PC-9 (cell line): ENCODE measurements at regions not wholly inside any gene's neighbourhood (a gene's known extent, or its start where the extent isn't known, plus 50 kb on each side); places are given as distances from the start of the nearest gene placed in this dataset. TPM values are rescaled to one million over a fixed set of nuclear protein-coding genes. Genes with fewer than 3 reads are reported as not detected.

Experiments used
- BruUV-seq: library from RNA; stranded (reverse); fragments of 400-500 nt; replicated peaks from 2 replicates; lab custom pipeline; 2021; lab: Mats Ljungman, UMichigan
- CTCF ChIA-PET: fragments of 300-600 bp; sonication (Branson Sonifier 250); formaldehyde crosslinking; loops from one replicate; lab custom pipeline; 2022; ENCODE audit warnings: antibody characterized with exemption; lab: Charles Lee
- POLR2A ChIA-PET: fragments of 300-600 bp; sonication (Branson Sonifier 250); formaldehyde crosslinking; loops from one replicate; lab custom pipeline; 2022; ENCODE audit warnings: antibody characterized with exemption; ENCODE audit not compliant: unreplicated experiment; lab: Charles Lee
- DNase-seq, 2 experiments: peaks; one replicate each; pipeline versions ENCODE4 v3.0.0 to v3.0.0-alpha.2; 2015 to 2022; ENCODE audit warnings: mixed read lengths in 1 of 2
- H2AFZ ChIP-seq: fragments of 200-600 bp; sonication (generic); 2 replicates; pipeline ENCODE4 v1.8.1; 2017; ENCODE audit warnings: antibody characterized with exemption
- H3F3A ChIP-seq: fragments of 200-600 bp; sonication (generic); 2 replicates; pipeline ENCODE4 v1.8.1; 2017; ENCODE audit warnings: antibody characterized with exemption, mild to moderate bottlenecking, low read depth; ENCODE audit not compliant: insufficient read depth
- H3K27ac ChIP-seq: fragments of 200-600 bp; sonication (generic); 2 replicates; pipeline ENCODE4 v1.6.1; 2016; ENCODE audit warnings: mixed run types
- H3K27me3 ChIP-seq: fragments of 200-600 bp; sonication (generic); 2 replicates; pipeline ENCODE4 v1.6.1; 2016; ENCODE audit warnings: low read depth, mixed run types; ENCODE audit not compliant: insufficient read depth
- H3K36me3 ChIP-seq: fragments of 200-600 bp; sonication (generic); 2 replicates; pipeline ENCODE4 v1.6.1; 2016; ENCODE audit warnings: low read depth, mixed run types
- H3K4me1 ChIP-seq: fragments of 200-600 bp; sonication (generic); replicated peaks from 2 replicates; pipeline ENCODE4 v1.6.1; 2016; ENCODE audit warnings: mixed run types; ENCODE audit not compliant: insufficient read depth
- H3K4me2 ChIP-seq: fragments of 200-600 bp; sonication (generic); 2 replicates; pipeline ENCODE4 v1.6.1; 2017; ENCODE audit warnings: mixed run types
- H3K4me3 ChIP-seq: fragments of 200-600 bp; sonication (generic); 2 replicates; pipeline ENCODE4 v1.6.1; 2016; ENCODE audit warnings: mixed run types
- H3K79me2 ChIP-seq: fragments of 200-600 bp; sonication (generic); 2 replicates; pipeline ENCODE4 v1.6.1; 2017; ENCODE audit warnings: low read depth, mixed run types
- H3K9me2 ChIP-seq: fragments of 200-600 bp; sonication (generic); 2 replicates; pipeline ENCODE4 v1.8.1; 2017; ENCODE audit warnings: mild to moderate bottlenecking; ENCODE audit not compliant: insufficient read depth
- H3K9me3 ChIP-seq: fragments of 200-600 bp; sonication (generic); 2 replicates; pipeline ENCODE4 v1.8.1; 2016; ENCODE audit warnings: low read depth; ENCODE audit not compliant: insufficient read depth
- H4K20me1 ChIP-seq: fragments of 200-600 bp; sonication (generic); 2 replicates; pipeline ENCODE4 v1.8.1; 2017; ENCODE audit not compliant: insufficient read depth
- EZH2 ChIP-seq: fragments of 200-600 bp; sonication (generic); IDR thresholded peaks from 2 replicates; pipeline ENCODE4 v1.8.0; 2017; ENCODE audit warnings: antibody characterized with exemption, low read depth
- intact Hi-C: fragments of 100-400 bp; cut with micrococcal nuclease; formaldehyde crosslinking; loops from one replicate; pipeline ENCODE4 v1.10.0; 2022; ENCODE audit not compliant: unreplicated experiment
- microRNA-seq: library from miRNA; unstranded; fragments of <30 nt; microRNA quantifications from one replicate; pipeline ENCODE4 v1.2.0, GENCODE V29; 2021; ENCODE audit warnings: borderline number of aligned reads, borderline replicate concordance
- TF ChIP-seq, protein P1 (sequence below): fragments of 200-600 bp; sonication (generic); conservative IDR thresholded peaks from 2 replicates; pipeline ENCODE4 v1.6.1; 2017; ENCODE audit warnings: mixed run types, antibody characterized with exemption, mild to moderate bottlenecking, moderate library complexity

DNA sequence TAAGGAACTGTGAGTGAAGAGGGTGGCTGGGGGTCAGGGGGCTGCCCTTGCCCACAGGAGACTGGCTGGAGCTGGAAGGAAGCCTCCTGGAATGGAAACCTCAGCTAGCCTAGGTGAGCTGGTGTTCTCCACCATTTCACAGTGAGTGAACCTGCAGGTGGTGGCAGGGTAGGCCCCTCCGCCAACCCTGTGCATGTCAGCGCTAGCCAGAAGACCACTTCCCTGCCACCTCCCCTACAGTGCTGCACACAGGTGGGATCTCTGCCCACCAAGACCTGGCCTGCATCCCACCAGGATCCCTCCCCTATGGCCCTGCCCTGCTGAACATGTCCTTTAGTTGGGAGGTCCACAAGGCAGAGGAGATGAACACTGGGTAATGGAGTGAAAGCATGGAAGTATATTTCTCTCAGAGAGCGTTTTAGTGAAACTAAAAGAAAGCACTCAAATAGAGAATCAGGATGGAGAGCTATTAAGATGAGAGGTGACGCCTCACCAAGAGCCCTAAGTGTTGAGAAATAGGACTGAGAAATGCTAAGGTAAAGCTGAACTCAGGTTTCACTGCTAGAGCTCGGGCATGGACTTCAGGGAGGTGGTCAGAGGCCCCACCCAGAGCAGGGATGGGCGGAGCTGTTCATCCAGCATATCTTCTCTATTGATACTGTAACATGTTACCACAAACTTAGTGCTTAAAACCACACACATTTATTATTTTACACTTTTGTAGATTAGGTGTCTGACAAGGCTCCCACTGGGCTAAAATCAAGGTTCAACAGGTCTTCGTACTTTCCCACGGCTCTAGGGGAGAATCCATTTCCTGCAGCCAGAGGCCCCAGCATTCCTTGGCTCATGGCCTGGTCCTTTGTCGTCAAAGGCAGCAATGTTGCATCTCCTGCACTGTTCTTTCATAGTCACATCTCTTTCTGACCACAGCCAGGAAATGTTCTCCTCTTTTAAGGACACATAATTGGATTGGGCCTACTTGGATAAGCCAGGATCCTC, 83.2 kb downstream of the DIRAS2 start:
- TF ChIP-seq, protein P1, sequence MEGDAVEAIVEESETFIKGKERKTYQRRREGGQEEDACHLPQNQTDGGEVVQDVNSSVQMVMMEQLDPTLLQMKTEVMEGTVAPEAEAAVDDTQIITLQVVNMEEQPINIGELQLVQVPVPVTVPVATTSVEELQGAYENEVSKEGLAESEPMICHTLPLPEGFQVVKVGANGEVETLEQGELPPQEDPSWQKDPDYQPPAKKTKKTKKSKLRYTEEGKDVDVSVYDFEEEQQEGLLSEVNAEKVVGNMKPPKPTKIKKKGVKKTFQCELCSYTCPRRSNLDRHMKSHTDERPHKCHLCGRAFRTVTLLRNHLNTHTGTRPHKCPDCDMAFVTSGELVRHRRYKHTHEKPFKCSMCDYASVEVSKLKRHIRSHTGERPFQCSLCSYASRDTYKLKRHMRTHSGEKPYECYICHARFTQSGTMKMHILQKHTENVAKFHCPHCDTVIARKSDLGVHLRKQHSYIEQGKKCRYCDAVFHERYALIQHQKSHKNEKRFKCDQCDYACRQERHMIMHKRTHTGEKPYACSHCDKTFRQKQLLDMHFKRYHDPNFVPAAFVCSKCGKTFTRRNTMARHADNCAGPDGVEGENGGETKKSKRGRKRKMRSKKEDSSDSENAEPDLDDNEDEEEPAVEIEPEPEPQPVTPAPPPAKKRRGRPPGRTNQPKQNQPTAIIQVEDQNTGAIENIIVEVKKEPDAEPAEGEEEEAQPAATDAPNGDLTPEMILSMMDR = no peak
- no peak for TF ChIP-seq EZH2
- intact Hi-C loops = no loop called here

More for the DNA sequence above, 83.2 kb downstream of the DIRAS2 start:
- DNase-seq = no peak
- Histone ChIP-seq H3K79me2 (no peaks in the 10 kb centered on the region), H3F3A (peaks cover 9% of the 10 kb centered on the region; the same call in 1 of the 2 replicates), H3K36me3 (no peaks in the 10 kb centered on the region), H4K20me1 (no peaks in the 10 kb centered on the region), H3K4me3 (no peak overlapping the region), H3K4me2 (no peak overlapping the region), H3K9me3 (peaks cover 3% of the 10 kb centered on the region; the same call in 1 of the 2 replicates), H3K9me2 (no peaks in the 10 kb centered on the region), H2AFZ (no peak overlapping the region), H3K4me1 (peaks cover 14% of the 10 kb centered on the region), H3K27ac (no peak overlapping the region), H3K27me3 (no peaks in the 10 kb centered on the region)
- ChIA-PET CTCF (no interaction called here), POLR2A (no interaction called here)
- BruUV-seq = no TSS peak

Small RNA genes in the stretch of these regions (microRNA-seq; reads per million reads assigned to microRNA genes)
- gene MIR4290 = not detected
